ENCODE measurements at regions not wholly inside any gene's neighbourhood (a gene's known extent, or its start where the extent isn't known, plus 50 kb on each side); places are given as distances from the start of the nearest gene placed in this dataset.

GRCh38 chr16:73545290-73545689 is 497.4 kb upstream of the ZFHX3 start:
- no peak for TF ChIP-seq CTCF (IDR thresholded peaks at IDR 0.05; ENCODE audit: low read depth, low read length, poor library complexity, severe bottlenecking)
- no peak for TF ChIP-seq EZH2phosphoT487 (IDR thresholded peaks at IDR 0.05; ENCODE audit: borderline replicate concordance, low read length)

Data from DOHH2 (cell line).